AG09309 (cell line): ENCODE measurements at regions not wholly inside any gene's neighbourhood (a gene's known extent, or its start where the extent isn't known, plus 50 kb on each side); places are given as distances from the start of the nearest gene placed in this dataset.

Experiments used
- DNase-seq: peaks from one replicate; pipeline ENCODE4 v3.0.0-alpha.2; 2010; ENCODE audit warnings: low read depth
- H3K4me3 ChIP-seq: 2 replicates; pipeline ENCODE4 v1.5.1; 2011; ENCODE audit warnings: mild to moderate bottlenecking, low read depth, low read length, moderate library complexity; ENCODE audit not compliant: control insufficient read depth
- TF ChIP-seq, protein P1 (sequence below): IDR thresholded peaks from 2 replicates; pipeline ENCODE4 v1.5.1; 2011; ENCODE audit warnings: mild to moderate bottlenecking, low read depth, low read length, inconsistent platforms; ENCODE audit not compliant: insufficient read depth, control insufficient read depth; ENCODE audit errors: missing control alignments

DNA sequence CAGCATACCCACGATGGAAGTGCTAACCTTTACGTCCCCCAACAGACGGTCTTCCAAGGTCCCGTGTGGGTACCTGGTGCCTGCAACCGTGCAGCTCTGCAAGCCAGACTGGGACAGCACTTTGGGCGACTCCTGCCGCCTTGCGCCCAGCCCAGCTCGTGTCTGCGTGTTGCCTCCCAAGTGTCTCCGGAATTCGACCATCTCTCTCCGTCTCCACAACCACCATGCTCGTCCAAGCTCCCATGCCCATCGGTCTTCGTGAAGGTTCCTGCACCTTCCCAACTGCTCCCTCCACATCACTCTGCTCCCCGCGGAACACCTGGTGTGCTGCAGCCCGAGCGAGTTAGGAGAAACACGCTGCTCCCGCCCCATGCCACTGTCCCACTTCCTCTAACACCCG is 173.2 kb upstream of the AFDN start:
- no peak overlapping the region for H3K4me3 ChIP-seq
- no peak for DNase-seq
- TF ChIP-seq, protein P1, sequence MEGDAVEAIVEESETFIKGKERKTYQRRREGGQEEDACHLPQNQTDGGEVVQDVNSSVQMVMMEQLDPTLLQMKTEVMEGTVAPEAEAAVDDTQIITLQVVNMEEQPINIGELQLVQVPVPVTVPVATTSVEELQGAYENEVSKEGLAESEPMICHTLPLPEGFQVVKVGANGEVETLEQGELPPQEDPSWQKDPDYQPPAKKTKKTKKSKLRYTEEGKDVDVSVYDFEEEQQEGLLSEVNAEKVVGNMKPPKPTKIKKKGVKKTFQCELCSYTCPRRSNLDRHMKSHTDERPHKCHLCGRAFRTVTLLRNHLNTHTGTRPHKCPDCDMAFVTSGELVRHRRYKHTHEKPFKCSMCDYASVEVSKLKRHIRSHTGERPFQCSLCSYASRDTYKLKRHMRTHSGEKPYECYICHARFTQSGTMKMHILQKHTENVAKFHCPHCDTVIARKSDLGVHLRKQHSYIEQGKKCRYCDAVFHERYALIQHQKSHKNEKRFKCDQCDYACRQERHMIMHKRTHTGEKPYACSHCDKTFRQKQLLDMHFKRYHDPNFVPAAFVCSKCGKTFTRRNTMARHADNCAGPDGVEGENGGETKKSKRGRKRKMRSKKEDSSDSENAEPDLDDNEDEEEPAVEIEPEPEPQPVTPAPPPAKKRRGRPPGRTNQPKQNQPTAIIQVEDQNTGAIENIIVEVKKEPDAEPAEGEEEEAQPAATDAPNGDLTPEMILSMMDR: no peak

DNA sequence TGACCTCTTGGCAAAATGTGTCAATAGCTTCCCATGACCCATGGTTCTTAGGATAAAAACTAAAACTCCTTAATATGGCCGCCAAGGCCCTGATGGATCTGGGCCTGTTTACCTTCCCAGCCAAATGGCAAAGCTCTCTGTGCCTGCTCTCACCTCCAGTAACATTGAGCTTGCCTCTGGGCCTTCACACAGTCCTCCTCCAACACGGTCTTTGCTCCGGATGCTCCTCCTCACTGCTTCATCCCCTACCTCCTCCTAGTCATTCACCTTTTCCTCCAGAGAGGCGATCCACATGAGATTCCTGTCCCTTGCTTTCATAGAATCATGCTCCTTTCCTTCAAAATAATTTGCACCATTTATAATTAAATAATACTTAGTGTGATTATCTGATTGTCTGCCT is 172.3 kb upstream of the AFDN start:
- no peak for DNase-seq
- H3K4me3 ChIP-seq: no peak overlapping the region
- TF ChIP-seq, protein P1: no peak

DNA sequence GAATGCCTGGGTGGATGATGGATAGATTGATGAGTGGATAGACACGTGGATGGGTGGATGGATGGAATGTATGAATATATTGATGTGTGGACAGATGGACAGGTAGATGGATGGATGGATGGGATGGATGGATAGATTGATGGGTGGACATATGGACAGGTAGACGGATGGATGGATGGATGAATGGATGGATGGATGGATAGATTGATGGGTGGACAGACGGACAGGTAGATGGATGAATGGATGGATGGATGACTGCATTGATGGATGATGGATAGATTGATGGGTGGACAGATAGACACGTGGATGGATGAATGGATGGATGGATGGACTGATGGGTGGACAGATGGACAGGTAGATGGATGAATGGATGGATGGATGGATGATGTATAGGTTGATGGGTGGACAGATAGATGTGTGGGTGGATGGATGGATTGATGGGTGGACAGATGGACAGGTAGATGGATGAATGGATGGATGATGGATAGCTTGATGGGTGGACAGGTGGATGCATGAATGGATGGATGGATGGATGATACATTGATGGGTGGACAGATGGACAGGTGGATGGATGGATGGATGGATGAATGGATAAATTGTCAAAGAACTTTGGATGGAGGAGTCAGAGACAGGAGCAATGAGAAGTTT is 171.4 kb upstream of the AFDN start:
- no peak overlapping the region for H3K4me3 ChIP-seq
- no peak for DNase-seq
- TF ChIP-seq, protein P1: no peak

DNA sequence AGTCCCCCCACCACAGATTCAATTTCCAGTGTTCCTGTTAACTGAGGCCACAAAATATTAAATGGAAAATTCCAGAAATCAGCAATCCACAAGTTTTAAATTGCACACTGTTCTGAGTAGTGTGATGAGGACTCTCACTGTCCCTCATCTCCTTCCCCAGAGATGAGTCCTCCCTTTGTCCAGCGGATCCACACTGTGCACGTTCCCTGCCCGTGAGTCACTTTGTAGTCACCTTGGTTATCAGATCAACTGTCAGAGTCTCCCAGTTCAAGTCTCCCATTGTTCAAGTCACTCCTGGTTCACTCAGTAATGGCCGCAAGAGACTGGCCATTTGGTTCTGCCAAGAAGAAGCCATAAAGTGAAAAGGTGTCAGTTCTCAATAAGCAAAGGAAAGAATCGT is 168.6 kb upstream of the AFDN start:
- no peak for DNase-seq
- H3K4me3 ChIP-seq: no peak overlapping the region
- TF ChIP-seq, protein P1: no peak

DNA sequence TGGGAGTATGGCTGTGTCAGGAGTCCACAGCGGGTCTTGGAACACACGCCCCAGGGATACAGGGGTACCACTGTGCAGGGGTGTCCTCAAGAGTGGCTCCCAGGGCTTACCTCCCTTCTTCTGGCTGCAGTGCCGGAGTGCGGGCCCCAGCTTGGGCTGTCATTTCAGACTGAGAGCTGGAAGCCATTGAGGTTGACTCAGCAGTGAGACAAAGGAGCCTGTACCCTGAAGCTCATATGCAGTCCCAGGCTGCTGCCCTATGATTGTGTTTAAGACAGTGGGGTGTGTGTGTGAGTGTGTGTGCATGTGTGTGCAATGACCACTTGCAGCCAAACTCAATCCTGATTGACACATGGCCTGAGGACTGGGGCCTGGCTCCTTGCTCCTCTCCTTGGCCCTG is 167.7 kb upstream of the AFDN start:
- no peak for DNase-seq
- no peak overlapping the region for H3K4me3 ChIP-seq
- TF ChIP-seq, protein P1: no peak

DNA sequence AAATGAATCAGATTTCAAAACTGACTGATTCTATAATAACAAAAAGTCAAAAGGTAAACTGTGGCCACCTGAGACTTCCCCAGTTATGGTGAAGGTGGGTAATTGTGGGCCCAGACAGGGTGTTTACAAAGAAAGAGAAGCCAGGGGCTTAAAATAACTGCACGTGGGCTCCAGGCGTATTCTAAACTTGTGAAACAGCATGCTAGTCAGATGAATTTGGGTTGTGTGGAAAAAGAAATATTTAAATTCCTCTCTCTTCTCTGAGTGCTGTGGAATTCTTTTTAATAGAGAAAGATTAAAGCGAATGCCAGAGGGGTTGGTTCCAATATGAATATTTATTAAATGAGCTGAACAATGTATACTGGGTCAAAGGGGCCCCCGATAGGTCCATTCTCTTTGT is 166.3 kb upstream of the AFDN start:
- DNase-seq: no peak

More for the DNA sequence above, 166.3 kb upstream of the AFDN start:
- H3K4me3 ChIP-seq: no peak overlapping the region
- TF ChIP-seq, protein P1: no peak
